SK-N-MC (cell line): ENCODE measurements at regions not wholly inside any gene's neighbourhood (a gene's known extent, or its start where the extent isn't known, plus 50 kb on each side); places are given as distances from the start of the nearest gene placed in this dataset.

Experiments used
- DNase-seq: peaks from one replicate; pipeline ENCODE4 v3.0.0-alpha.2; 2011; ENCODE audit warnings: low read depth, low spot score
- H3K27ac ChIP-seq: fragments of 200-600 bp; sonication (generic); 2 replicates; pipeline ENCODE4 v1.5.1; 2016; ENCODE audit warnings: mixed run types
- H3K36me3 ChIP-seq: fragments of 200-600 bp; sonication (generic); 2 replicates; pipeline ENCODE4 v1.6.1; 2017; ENCODE audit warnings: antibody characterized with exemption, low read length, mixed read lengths; ENCODE audit not compliant: insufficient read depth
- H3K4me3 ChIP-seq: fragments of 200-600 bp; sonication (generic); 2 replicates; pipeline ENCODE4 v1.5.1; 2016
- H3K9ac ChIP-seq: fragments of 200-600 bp; sonication (generic); 2 replicates; pipeline ENCODE4 v1.8.0; 2017; ENCODE audit warnings: mixed run types, mixed read lengths; ENCODE audit not compliant: insufficient read length
- H3K9me3 ChIP-seq: fragments of 200-600 bp; sonication (generic); 2 replicates; pipeline ENCODE4 v1.6.1; 2017; ENCODE audit warnings: low read depth, mild to moderate bottlenecking, antibody characterized with exemption, low read length, moderate library complexity, mixed read lengths
- EZH2 ChIP-seq: fragments of 200-600 bp; sonication (generic); IDR thresholded peaks from one replicate; pipeline ENCODE4 v1.6.1; 2017; ENCODE audit warnings: antibody characterized with exemption
- FOXP2 ChIP-seq: optimal IDR thresholded peaks from 2 replicates; pipeline ENCODE3; 2011; ENCODE audit warnings: mild to moderate bottlenecking, moderate library complexity; ENCODE audit not compliant: insufficient read depth; ENCODE audit errors: extremely low read length, control extremely low read depth
- POLR2AphosphoS5 ChIP-seq: IDR thresholded peaks from 2 replicates; pipeline ENCODE4 v1.6.1; 2012; ENCODE audit warnings: mild to moderate bottlenecking, low read depth, low read length, borderline replicate concordance

DNA sequence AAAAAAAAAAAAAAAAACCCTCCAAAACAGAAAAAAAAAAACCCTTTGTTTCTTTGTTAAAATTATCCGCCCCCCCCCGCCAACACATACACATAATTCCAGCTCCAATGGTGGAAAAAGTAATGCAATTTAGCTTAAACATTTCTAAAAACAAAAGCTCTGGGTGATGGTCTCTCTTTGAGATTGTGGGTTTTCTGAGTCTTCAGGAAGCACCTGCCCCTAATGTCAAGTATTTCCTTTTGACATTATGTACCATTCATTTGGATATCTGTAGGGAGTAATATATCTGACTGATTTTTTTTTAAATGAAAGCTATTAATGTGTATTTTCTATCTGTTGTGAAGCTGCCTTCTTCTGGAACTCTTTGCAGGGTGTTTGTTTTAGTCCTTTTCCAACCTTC is 389.7 kb downstream of the TAF11L14 start:
- H3K9me3 ChIP-seq: no peaks in the 10 kb centered on the region
- H3K27ac ChIP-seq: no peak overlapping the region
- no peak for DNase-seq
- no peaks in the 10 kb centered on the region for H3K36me3 ChIP-seq
- TF ChIP-seq FOXP2 (no peak), POLR2AphosphoS5 (no peak), EZH2 (no peak)
- no peak overlapping the region for H3K4me3 ChIP-seq
- no peak overlapping the region for H3K9ac ChIP-seq

DNA sequence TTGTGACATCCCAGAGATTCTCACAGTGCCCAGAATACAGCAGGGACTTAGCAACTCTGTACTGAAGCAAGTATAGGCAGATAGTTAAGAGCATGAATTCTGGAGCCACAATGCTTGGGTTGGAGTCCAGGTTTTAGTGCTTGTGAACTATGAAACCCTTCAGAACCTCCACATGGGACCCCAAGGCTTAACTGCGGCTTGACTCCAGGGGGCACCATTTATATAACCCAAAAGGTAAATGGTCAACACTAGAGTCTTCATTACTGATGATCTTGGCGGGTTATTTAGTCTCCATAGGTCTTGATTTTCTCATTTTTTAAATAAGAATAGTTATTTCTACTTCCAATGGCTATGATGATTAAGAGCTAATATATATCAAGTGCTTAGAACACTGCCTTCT is 390.3 kb downstream of the TAF11L14 start:
- Histone ChIP-seq H3K9me3 (no peaks in the 10 kb centered on the region), H3K4me3 (no peak overlapping the region), H3K9ac (no peak overlapping the region), H3K36me3 (no peaks in the 10 kb centered on the region), H3K27ac (no peak overlapping the region)
- no peak for DNase-seq
- TF ChIP-seq FOXP2 (no peak), EZH2 (no peak), POLR2AphosphoS5 (no peak)

DNA sequence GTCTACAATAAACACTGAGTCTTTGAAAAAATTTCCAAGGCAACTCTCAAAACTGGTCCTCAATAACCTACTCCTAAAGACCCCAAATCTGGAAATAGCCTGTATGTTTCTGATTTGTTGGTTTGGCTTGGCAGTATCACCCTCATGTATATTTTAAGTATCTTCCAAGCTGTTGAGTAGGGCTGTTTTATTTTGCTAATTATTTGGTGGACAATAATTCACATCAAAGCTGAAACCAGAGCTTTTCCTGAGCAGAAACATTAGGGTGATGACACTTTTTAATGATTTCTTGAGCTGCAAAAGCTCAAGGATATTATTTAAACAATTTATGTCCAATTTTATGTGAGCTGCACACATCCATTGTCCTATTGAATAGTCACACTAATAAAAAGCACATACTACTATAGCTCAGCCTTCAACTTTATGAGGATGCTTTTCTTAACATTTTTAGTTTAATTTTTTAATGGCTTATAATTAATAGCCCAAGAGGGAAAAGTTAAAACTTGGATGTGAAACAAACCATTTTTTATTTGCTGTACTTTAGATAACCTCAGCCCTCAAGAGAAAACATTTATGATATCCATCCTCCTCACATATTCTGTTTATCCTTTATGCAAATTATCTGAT is 393.1 kb downstream of the TAF11L14 start:
- H3K27ac ChIP-seq: no peak overlapping the region
- H3K36me3 ChIP-seq: no peaks in the 10 kb centered on the region
- no peak for TF ChIP-seq EZH2
- no peak for TF ChIP-seq POLR2AphosphoS5
- TF ChIP-seq FOXP2: no peak
- no peak for DNase-seq
- no peak overlapping the region for H3K4me3 ChIP-seq
- no peaks in the 10 kb centered on the region for H3K9me3 ChIP-seq
- no peak overlapping the region for H3K9ac ChIP-seq

DNA sequence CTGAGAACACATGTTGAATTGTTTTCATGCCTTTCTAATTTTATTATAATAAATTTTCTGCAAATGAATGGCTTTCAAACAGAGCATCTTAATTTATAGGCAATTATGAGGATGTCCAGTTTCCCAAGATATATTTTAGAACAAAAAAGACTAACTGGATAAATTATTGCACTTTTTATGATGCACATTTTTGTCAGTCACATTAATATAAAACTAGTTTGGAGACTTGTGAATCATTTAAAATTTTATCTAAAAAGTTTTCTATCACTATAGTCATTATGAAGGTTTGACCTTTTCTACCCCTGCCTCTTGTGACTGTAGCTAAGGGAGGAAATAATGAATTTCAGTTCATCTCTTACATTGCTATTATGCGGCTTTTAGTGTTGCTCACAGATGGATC is 393.8 kb downstream of the TAF11L14 start:
- Histone ChIP-seq H3K9me3 (no peaks in the 10 kb centered on the region), H3K36me3 (no peaks in the 10 kb centered on the region), H3K9ac (no peak overlapping the region), H3K4me3 (no peak overlapping the region), H3K27ac (no peak overlapping the region)
- DNase-seq: no peak
- no peak for TF ChIP-seq POLR2AphosphoS5
- TF ChIP-seq FOXP2: no peak
- TF ChIP-seq EZH2: no peak

DNA sequence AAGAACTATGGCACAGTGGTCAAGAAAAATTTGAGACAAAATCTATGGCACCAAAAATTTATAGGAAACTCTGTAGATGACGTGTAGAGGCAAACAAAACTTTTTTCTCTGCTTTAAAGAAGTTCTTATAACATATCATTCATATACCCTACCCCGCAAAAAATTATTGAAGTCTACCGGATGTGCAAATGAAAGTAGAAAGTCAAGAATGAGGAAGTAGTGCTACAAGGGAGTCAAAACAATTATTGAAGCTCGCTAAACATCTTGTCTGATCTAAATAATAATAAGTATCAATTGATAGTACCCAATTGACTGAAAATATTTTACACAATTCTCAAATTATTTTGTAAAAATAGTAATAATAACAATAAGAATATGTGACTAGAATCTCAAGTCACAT is 398.5 kb downstream of the TAF11L14 start:
- Histone ChIP-seq H3K9ac (no peak overlapping the region), H3K9me3 (no peaks in the 10 kb centered on the region), H3K36me3 (no peaks in the 10 kb centered on the region), H3K4me3 (no peak overlapping the region), H3K27ac (no peak overlapping the region)
- TF ChIP-seq FOXP2 (no peak), EZH2 (no peak), POLR2AphosphoS5 (no peak)
- DNase-seq: no peak

DNA sequence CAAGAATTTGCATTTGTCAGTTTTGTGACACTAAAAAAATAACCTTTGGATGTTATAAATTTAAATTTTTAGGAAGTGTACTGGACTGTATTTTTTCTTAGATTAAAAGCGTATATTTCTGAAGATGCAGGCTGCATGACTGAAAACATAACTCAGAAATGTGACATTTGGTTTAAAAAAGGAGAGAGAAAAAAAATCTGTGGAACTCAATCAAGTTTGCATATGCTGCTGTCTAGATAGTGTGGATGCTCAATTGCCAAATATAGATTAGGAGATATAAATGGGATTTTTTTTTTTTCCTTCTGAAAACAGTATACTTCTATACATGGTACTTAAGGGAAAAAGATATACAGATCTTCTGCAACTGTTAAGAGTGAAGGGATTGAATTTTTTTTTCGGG is 402.3 kb downstream of the TAF11L14 start:
- Histone ChIP-seq H3K36me3 (no peaks in the 10 kb centered on the region), H3K9me3 (no peaks in the 10 kb centered on the region), H3K27ac (no peak overlapping the region), H3K4me3 (no peak overlapping the region), H3K9ac (no peak overlapping the region)
- TF ChIP-seq FOXP2 (no peak), EZH2 (no peak), POLR2AphosphoS5 (no peak)
- no peak for DNase-seq

DNA sequence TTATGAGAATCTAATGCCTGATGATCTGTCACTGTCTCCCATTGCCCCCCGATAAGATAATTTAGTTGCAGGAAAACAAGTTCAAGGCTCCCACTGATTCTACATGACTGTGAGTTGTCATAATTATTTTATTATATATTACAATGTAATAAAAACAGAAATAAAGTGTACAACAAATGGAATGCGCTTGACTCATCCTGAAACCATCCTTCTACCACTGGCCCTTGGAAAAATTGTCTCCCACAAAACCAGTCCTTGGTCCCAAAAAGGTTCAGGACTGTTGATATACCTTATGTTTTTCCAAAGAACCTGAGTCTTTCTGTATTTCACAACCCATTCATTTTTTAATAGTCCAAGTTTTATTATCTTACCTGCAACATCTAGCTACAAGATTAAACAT is 403.5 kb downstream of the TAF11L14 start:
- TF ChIP-seq FOXP2 (no peak), POLR2AphosphoS5 (no peak), EZH2 (no peak)
- H3K36me3 ChIP-seq: no peaks in the 10 kb centered on the region
- no peak overlapping the region for H3K27ac ChIP-seq
- H3K9ac ChIP-seq: no peak overlapping the region
- DNase-seq: no peak
- no peak overlapping the region for H3K4me3 ChIP-seq
- H3K9me3 ChIP-seq: peaks cover 4% of the 10 kb centered on the region; the same call in 1 of the 2 replicates

DNA sequence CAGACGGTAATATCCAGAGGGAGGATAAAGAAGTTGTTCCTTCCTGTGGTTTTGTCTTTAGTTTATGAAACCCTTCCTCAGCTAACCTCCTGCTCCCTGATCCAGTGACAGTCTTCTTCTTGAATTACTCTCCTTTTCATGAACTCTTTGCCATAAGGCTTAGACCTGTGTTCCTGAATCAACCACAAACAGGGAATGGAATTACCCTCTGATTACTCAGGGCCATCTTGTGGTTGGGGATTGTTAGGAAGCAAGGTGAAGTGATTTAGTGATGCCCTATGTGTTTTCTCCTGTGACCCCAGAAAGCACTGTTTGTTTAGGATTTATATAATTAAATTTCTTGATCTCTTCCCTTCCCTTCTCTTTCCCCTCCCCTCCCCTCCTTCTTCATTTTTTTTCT is 409.1 kb downstream of the TAF11L14 start:
- H3K9ac ChIP-seq: no peak overlapping the region
- TF ChIP-seq EZH2 (no peak), FOXP2 (no peak), POLR2AphosphoS5 (no peak)
- H3K9me3 ChIP-seq: peaks cover 4% of the 10 kb centered on the region; the same call in 1 of the 2 replicates
- H3K27ac ChIP-seq: no peak overlapping the region
- H3K36me3 ChIP-seq: no peaks in the 10 kb centered on the region
- DNase-seq: no peak
- H3K4me3 ChIP-seq: no peak overlapping the region

DNA sequence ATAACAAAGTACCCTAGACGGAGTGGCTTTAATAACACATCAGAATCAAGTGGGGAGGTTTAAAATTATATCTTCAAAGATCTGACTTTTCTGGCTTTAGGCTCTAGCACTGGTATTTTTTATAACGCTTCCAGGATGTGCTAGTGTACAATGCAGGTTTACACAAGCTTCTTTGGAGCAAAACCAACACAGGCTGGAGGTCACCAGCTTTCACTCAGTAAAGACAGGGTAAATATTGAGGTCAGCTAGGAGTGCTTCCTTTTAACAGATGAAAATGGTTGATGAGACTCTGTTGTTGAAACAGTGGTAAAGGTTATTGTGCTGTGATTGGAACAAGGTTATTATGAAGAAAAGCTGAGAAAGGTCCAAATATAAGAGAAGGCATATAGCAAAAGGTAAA is 414.2 kb downstream of the TAF11L14 start:
- H3K36me3 ChIP-seq: no peaks in the 10 kb centered on the region
- H3K4me3 ChIP-seq: no peak overlapping the region
- no peak overlapping the region for H3K27ac ChIP-seq
- H3K9me3 ChIP-seq: no peaks in the 10 kb centered on the region
- TF ChIP-seq EZH2: no peak
- TF ChIP-seq POLR2AphosphoS5: no peak
- no peak for TF ChIP-seq FOXP2
- DNase-seq: no peak
- no peak overlapping the region for H3K9ac ChIP-seq
